PC-9 (cell line): ENCODE measurements at regions not wholly inside any gene's neighbourhood (a gene's known extent, or its start where the extent isn't known, plus 50 kb on each side); places are given as distances from the start of the nearest gene placed in this dataset.

Experiments used
- BruUV-seq: library from RNA; stranded (reverse); fragments of 400-500 nt; replicated peaks from 2 replicates; lab custom pipeline; 2021; lab: Mats Ljungman, UMichigan
- CTCF ChIA-PET: fragments of 300-600 bp; sonication (Branson Sonifier 250); formaldehyde crosslinking; loops from one replicate; lab custom pipeline; 2022; ENCODE audit warnings: antibody characterized with exemption; lab: Charles Lee
- POLR2A ChIA-PET: fragments of 300-600 bp; sonication (Branson Sonifier 250); formaldehyde crosslinking; loops from one replicate; lab custom pipeline; 2022; ENCODE audit warnings: antibody characterized with exemption; ENCODE audit not compliant: unreplicated experiment; lab: Charles Lee
- DNase-seq, 2 experiments: peaks; one replicate each; pipeline versions ENCODE4 v3.0.0 to v3.0.0-alpha.2; 2015 to 2022; ENCODE audit warnings: mixed read lengths in 1 of 2
- H2AFZ ChIP-seq: fragments of 200-600 bp; sonication (generic); 2 replicates; pipeline ENCODE4 v1.8.1; 2017; ENCODE audit warnings: antibody characterized with exemption
- H3F3A ChIP-seq: fragments of 200-600 bp; sonication (generic); 2 replicates; pipeline ENCODE4 v1.8.1; 2017; ENCODE audit warnings: antibody characterized with exemption, mild to moderate bottlenecking, low read depth; ENCODE audit not compliant: insufficient read depth
- H3K27ac ChIP-seq: fragments of 200-600 bp; sonication (generic); 2 replicates; pipeline ENCODE4 v1.6.1; 2016; ENCODE audit warnings: mixed run types
- H3K27me3 ChIP-seq: fragments of 200-600 bp; sonication (generic); 2 replicates; pipeline ENCODE4 v1.6.1; 2016; ENCODE audit warnings: low read depth, mixed run types; ENCODE audit not compliant: insufficient read depth
- H3K36me3 ChIP-seq: fragments of 200-600 bp; sonication (generic); 2 replicates; pipeline ENCODE4 v1.6.1; 2016; ENCODE audit warnings: low read depth, mixed run types
- H3K4me1 ChIP-seq: fragments of 200-600 bp; sonication (generic); replicated peaks from 2 replicates; pipeline ENCODE4 v1.6.1; 2016; ENCODE audit warnings: mixed run types; ENCODE audit not compliant: insufficient read depth
- H3K4me2 ChIP-seq: fragments of 200-600 bp; sonication (generic); 2 replicates; pipeline ENCODE4 v1.6.1; 2017; ENCODE audit warnings: mixed run types
- H3K4me3 ChIP-seq: fragments of 200-600 bp; sonication (generic); 2 replicates; pipeline ENCODE4 v1.6.1; 2016; ENCODE audit warnings: mixed run types
- H3K79me2 ChIP-seq: fragments of 200-600 bp; sonication (generic); 2 replicates; pipeline ENCODE4 v1.6.1; 2017; ENCODE audit warnings: low read depth, mixed run types
- H3K9me2 ChIP-seq: fragments of 200-600 bp; sonication (generic); 2 replicates; pipeline ENCODE4 v1.8.1; 2017; ENCODE audit warnings: mild to moderate bottlenecking; ENCODE audit not compliant: insufficient read depth
- H3K9me3 ChIP-seq: fragments of 200-600 bp; sonication (generic); 2 replicates; pipeline ENCODE4 v1.8.1; 2016; ENCODE audit warnings: low read depth; ENCODE audit not compliant: insufficient read depth
- H4K20me1 ChIP-seq: fragments of 200-600 bp; sonication (generic); 2 replicates; pipeline ENCODE4 v1.8.1; 2017; ENCODE audit not compliant: insufficient read depth
- EZH2 ChIP-seq: fragments of 200-600 bp; sonication (generic); IDR thresholded peaks from 2 replicates; pipeline ENCODE4 v1.8.0; 2017; ENCODE audit warnings: antibody characterized with exemption, low read depth
- intact Hi-C: fragments of 100-400 bp; cut with micrococcal nuclease; formaldehyde crosslinking; loops from one replicate; pipeline ENCODE4 v1.10.0; 2022; ENCODE audit not compliant: unreplicated experiment
- TF ChIP-seq, protein P1 (sequence below): fragments of 200-600 bp; sonication (generic); conservative IDR thresholded peaks from 2 replicates; pipeline ENCODE4 v1.6.1; 2017; ENCODE audit warnings: mixed run types, antibody characterized with exemption, mild to moderate bottlenecking, moderate library complexity

DNA sequence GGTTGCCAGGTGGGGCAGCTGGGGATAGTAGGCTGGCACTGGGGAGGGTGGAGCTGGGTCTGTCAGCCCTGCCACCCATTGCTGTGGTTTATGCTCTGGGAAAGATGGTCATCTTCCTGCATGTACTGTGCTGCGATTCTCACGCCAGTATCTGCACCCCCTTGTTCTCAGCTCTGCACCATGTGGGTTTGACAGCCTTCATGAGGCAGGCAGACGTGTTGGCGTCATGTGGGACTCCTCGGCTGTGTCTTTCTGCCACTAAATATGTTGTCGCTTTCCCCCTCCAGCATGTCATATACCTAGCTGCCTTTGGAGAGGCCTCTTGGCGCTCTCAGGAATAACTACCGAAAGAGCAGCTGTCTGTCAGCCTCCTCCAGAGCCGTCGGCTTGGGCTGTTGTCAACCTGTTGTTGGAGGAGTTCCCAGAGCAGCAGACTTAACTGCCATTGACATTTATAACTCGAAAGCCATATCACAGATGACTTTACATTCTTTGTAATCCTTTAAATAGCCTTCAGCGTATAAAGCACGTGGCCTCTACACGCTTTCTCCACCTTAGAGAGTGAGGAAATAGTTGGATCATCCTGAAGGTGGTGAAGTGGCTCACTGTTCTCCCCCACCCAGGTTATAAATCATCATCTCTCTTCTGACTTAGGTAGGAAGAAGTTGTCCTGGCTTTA, 80.4 kb upstream of the MGAT5 start:
- intact Hi-C loops, result no loop called here
- no peaks in the 10 kb centered on the region for H3K27me3 ChIP-seq
- H3K79me2 ChIP-seq, result no peaks in the 10 kb centered on the region
- POLR2A ChIA-PET, result interaction anchor here (0.7 kb wide), 1 partner anchor 53 kb away, joined by 4 read pairs; no protein-coding TSS in a partner anchor
- no peaks in the 10 kb centered on the region for H4K20me1 ChIP-seq
- no peaks in the 10 kb centered on the region for H3K9me3 ChIP-seq
- BruUV-seq, result no TSS peak
- H3K4me3 ChIP-seq, result no peak overlapping the region
- H3K36me3 ChIP-seq, result no peaks in the 10 kb centered on the region
- H3K4me1 ChIP-seq, result no peaks in the 10 kb centered on the region
- no peaks in the 10 kb centered on the region for H3K9me2 ChIP-seq
- TF ChIP-seq EZH2, result no peak
- TF ChIP-seq, protein P1, sequence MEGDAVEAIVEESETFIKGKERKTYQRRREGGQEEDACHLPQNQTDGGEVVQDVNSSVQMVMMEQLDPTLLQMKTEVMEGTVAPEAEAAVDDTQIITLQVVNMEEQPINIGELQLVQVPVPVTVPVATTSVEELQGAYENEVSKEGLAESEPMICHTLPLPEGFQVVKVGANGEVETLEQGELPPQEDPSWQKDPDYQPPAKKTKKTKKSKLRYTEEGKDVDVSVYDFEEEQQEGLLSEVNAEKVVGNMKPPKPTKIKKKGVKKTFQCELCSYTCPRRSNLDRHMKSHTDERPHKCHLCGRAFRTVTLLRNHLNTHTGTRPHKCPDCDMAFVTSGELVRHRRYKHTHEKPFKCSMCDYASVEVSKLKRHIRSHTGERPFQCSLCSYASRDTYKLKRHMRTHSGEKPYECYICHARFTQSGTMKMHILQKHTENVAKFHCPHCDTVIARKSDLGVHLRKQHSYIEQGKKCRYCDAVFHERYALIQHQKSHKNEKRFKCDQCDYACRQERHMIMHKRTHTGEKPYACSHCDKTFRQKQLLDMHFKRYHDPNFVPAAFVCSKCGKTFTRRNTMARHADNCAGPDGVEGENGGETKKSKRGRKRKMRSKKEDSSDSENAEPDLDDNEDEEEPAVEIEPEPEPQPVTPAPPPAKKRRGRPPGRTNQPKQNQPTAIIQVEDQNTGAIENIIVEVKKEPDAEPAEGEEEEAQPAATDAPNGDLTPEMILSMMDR, result no peak
- H3K4me2 ChIP-seq, result no peak overlapping the region
- H3F3A ChIP-seq, result no peaks in the 10 kb centered on the region
- no peak overlapping the region for H2AFZ ChIP-seq
- H3K27ac ChIP-seq, result no peak overlapping the region
- no peak for DNase-seq
- CTCF ChIA-PET, result no interaction called here

DNA sequence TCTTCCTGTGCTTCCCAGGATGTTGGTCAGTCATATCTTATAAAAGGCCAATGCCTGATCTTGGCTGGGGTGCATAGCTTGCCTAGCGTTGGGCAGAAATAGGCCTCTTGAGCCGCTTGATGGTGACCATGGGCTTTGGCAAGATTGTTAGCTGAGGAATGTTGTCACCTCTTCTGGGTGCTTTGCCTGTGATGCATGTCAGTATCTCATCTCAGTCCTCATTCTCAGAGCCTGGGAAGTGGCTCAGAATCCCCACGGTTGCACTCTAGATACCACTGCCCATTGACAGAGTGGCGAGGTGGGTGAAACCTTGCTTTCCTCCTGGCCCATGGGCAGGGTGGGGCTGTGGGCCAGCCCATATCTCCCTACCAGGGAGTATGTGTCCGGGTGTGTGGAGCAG, 79.2 kb upstream of the MGAT5 start:
- no TSS peak for BruUV-seq
- Histone ChIP-seq H3K9me3 (no peaks in the 10 kb centered on the region), H3K27me3 (no peaks in the 10 kb centered on the region), H3K79me2 (no peaks in the 10 kb centered on the region), H3K4me1 (no peaks in the 10 kb centered on the region), H3K27ac (no peak overlapping the region), H3K4me3 (no peak overlapping the region), H3K36me3 (no peaks in the 10 kb centered on the region), H3K4me2 (no peak overlapping the region), H2AFZ (no peak overlapping the region), H3K9me2 (no peaks in the 10 kb centered on the region), H3F3A (no peaks in the 10 kb centered on the region), H4K20me1 (no peaks in the 10 kb centered on the region)
- intact Hi-C loops, result no loop called here
- DNase-seq, result no peak
- no peak for TF ChIP-seq EZH2
- TF ChIP-seq, protein P1, result no peak
- ChIA-PET CTCF (no interaction called here), POLR2A (no interaction called here)

DNA sequence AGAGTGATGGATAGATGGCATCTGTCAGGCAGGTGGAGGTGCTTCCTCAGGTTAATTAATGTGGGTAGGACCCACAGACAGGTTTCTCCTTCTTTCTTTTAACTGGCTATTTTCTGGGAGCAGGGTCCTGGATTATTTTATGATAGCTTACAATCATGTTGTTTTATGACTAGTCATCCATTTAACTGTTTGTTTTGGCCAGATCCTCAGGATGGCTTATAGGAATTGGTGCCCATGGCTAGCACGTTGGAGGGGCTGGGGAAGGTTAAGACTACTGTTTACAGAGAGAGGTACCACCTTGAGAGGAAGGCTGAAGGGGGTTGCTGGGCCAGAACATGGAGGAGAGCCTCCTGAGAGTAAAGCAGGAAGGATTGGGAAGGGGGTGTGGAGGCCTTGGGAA, 78.0 kb upstream of the MGAT5 start:
- Histone ChIP-seq H3K36me3 (no peaks in the 10 kb centered on the region), H3K79me2 (no peaks in the 10 kb centered on the region), H3K9me3 (no peaks in the 10 kb centered on the region), H3K9me2 (no peaks in the 10 kb centered on the region), H3K27ac (no peak overlapping the region), H4K20me1 (no peaks in the 10 kb centered on the region), H3K4me3 (no peak overlapping the region), H3K4me2 (no peak overlapping the region), H3K27me3 (no peaks in the 10 kb centered on the region), H2AFZ (no peak overlapping the region), H3F3A (no peaks in the 10 kb centered on the region), H3K4me1 (no peaks in the 10 kb centered on the region)
- TF ChIP-seq EZH2, result no peak
- TF ChIP-seq, protein P1, result no peak
- BruUV-seq, result no TSS peak
- DNase-seq, result no peak
- intact Hi-C loops, result no loop called here
- ChIA-PET POLR2A (no interaction called here), CTCF (no interaction called here)
